ENCODE measurements at regions not wholly inside any gene's neighbourhood (a gene's known extent, or its start where the extent isn't known, plus 50 kb on each side); places are given as distances from the start of the nearest gene placed in this dataset.

GRCh38 chr2:63658176-63658968 is 69.6 kb downstream of the MDH1 start:
- no peak overlapping the region for H3K27ac Mint-ChIP-seq
- H3K4me1 Mint-ChIP-seq, result no peaks in the 10 kb centered on the region
- H3K9me3 Mint-ChIP-seq, result no peaks in the 10 kb centered on the region
- CTCF ChIA-PET, result interaction anchor here (0.9 kb wide), 1 partner anchor 35 kb away, joined by 3 read pairs; no protein-coding TSS in a partner anchor
- POLR2A ChIA-PET, result no interaction called here
- no peak overlapping the region for H3K4me3 Mint-ChIP-seq
- no peaks in the 10 kb centered on the region for H3K36me3 Mint-ChIP-seq (ENCODE audit: low read depth)
- H3K27me3 Mint-ChIP-seq, result peaks cover 9% of the 10 kb centered on the region
- DNase-seq, result no peak

DNA sequence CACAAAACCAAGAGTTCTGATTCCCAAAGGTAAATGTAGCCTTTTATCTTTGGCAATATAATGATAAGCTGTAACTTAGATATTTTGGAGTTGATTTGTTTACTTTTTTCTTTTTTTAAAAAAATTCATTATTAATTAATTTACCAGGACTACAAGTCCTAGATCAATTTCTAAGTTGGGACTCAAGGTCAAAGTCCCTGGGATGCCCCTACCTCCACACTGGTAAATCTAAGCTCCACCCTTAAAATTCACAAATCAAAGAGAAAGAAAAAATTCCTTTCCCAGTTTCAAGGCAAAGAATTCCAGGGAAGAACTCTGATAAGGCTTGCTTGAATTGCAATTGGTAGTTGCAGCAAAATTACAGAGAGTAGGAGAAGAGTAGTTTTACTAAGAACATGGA is 71.3 kb downstream of the MDH1 start:
- Mint-ChIP-seq H3K4me3 (no peak overlapping the region), H3K4me1 (no peaks in the 10 kb centered on the region), H3K9me3 (no peaks in the 10 kb centered on the region), H3K27ac (no peak overlapping the region), H3K36me3 (ENCODE audit: low read depth) (no peaks in the 10 kb centered on the region), H3K27me3 (peaks cover 10% of the 10 kb centered on the region)
- no peak for DNase-seq
- ChIA-PET POLR2A (no interaction called here), CTCF (interaction anchor here (1.2 kb wide), 1 partner anchor 14 kb away, joined by 4 read pairs; no protein-coding TSS in a partner anchor)

DNA sequence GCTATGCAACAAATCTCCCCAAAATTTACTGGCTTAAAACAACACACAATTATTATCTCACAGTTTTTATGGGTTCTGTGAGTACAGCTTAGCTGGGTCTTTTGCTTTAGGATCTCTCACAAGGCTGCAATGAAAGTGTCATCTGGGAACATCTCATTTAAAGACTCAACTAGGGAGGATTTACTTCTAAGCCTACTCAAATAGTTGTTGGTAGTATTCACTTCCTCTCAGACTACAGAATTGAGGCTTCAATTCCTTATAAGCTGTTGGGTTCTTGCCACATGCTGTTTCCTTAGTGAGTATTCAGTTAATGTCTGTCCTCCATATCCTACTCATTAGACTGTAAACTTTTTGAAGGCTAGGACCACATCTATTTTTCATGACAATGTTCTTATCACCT is 72.3 kb downstream of the MDH1 start:
- ChIA-PET CTCF (interaction anchor here (0.5 to 1.5 kb wide), 2 partner anchors 15 to 1355 kb away, joined by 3 read pairs; no protein-coding TSS in a partner anchor), POLR2A (no interaction called here)
- Mint-ChIP-seq H3K27ac (no peak overlapping the region), H3K36me3 (ENCODE audit: low read depth) (no peaks in the 10 kb centered on the region), H3K4me1 (no peaks in the 10 kb centered on the region), H3K27me3 (peaks cover 15% of the 10 kb centered on the region), H3K4me3 (no peak overlapping the region), H3K9me3 (no peaks in the 10 kb centered on the region)
- DNase-seq, result no peak

GRCh38 chr2:63662028-63662804 is 73.5 kb downstream of the MDH1 start:
- CTCF ChIA-PET, result interaction anchor here (1.2 to 1.5 kb wide), 2 partner anchors 14 to 489 kb away, joined by 3 to 5 read pairs; no protein-coding TSS in a partner anchor

GRCh38 chr2:63663013-63663864 is 74.5 kb downstream of the MDH1 start:
- Mint-ChIP-seq H3K4me3 (no peak overlapping the region), H3K9me3 (no peaks in the 10 kb centered on the region), H3K4me1 (no peaks in the 10 kb centered on the region), H3K27me3 (peaks cover 18% of the 10 kb centered on the region), H3K36me3 (ENCODE audit: low read depth) (no peaks in the 10 kb centered on the region), H3K27ac (no peak overlapping the region)
- ChIA-PET CTCF (no interaction called here), POLR2A (no interaction called here)
- DNase-seq, result no peak

More at GRCh38 chr2:63662028-63662804, 73.5 kb downstream of the MDH1 start:
- H3K27me3 Mint-ChIP-seq, result peaks cover 15% of the 10 kb centered on the region
- no peak overlapping the region for H3K4me3 Mint-ChIP-seq
- DNase-seq, result no peak
- H3K4me1 Mint-ChIP-seq, result no peaks in the 10 kb centered on the region
- POLR2A ChIA-PET, result no interaction called here
- H3K36me3 Mint-ChIP-seq (ENCODE audit: low read depth), result no peaks in the 10 kb centered on the region
- H3K9me3 Mint-ChIP-seq, result no peaks in the 10 kb centered on the region
- no peak overlapping the region for H3K27ac Mint-ChIP-seq

GRCh38 chr2:63665091-63665490 is 76.3 kb downstream of the MDH1 start:
- no peak for DNase-seq
- ChIA-PET POLR2A (no interaction called here), CTCF (no interaction called here)
- no peaks in the 10 kb centered on the region for H3K9me3 Mint-ChIP-seq
- no peak overlapping the region for H3K4me3 Mint-ChIP-seq
- H3K27me3 Mint-ChIP-seq, result peaks cover 20% of the 10 kb centered on the region
- no peaks in the 10 kb centered on the region for H3K36me3 Mint-ChIP-seq (ENCODE audit: low read depth)
- no peak overlapping the region for H3K27ac Mint-ChIP-seq
- no peaks in the 10 kb centered on the region for H3K4me1 Mint-ChIP-seq

DNA sequence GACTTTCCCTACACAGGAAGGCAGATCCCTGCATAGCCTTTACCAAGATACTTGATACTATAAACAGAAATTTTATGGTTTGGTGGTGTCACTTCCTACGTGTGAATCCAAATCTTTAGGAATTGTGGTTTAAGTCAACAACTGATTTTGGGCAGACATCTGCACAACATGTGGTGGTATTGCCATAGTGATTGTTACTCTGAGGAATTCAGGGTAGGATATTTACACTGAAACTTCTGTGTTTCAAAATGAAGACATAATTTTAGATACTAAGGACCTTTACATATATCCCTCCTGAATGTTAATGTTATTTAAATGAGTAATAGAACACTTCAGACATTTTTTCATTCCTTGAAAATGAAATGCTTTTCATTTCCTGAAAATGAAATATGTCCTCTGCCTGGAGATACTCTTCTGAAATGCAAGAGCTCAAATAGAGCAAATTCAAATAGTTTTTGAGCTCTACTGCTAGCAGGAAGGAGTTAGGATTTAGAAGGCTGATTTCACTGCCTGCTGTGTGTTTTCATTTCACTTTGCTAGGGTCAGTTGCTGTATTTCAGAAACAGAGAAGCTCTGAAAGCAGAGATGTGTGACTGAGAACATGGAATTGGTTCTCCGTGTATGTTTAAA is 77.2 kb downstream of the MDH1 start:
- no peaks in the 10 kb centered on the region for H3K36me3 Mint-ChIP-seq (ENCODE audit: low read depth)
- ChIA-PET CTCF (no interaction called here), POLR2A (no interaction called here)
- H3K9me3 Mint-ChIP-seq, result no peaks in the 10 kb centered on the region
- H3K4me1 Mint-ChIP-seq, result no peaks in the 10 kb centered on the region
- H3K4me3 Mint-ChIP-seq, result no peak overlapping the region
- no peak overlapping the region for H3K27ac Mint-ChIP-seq
- DNase-seq, result no peak
- H3K27me3 Mint-ChIP-seq, result peaks cover 20% of the 10 kb centered on the region

DNA sequence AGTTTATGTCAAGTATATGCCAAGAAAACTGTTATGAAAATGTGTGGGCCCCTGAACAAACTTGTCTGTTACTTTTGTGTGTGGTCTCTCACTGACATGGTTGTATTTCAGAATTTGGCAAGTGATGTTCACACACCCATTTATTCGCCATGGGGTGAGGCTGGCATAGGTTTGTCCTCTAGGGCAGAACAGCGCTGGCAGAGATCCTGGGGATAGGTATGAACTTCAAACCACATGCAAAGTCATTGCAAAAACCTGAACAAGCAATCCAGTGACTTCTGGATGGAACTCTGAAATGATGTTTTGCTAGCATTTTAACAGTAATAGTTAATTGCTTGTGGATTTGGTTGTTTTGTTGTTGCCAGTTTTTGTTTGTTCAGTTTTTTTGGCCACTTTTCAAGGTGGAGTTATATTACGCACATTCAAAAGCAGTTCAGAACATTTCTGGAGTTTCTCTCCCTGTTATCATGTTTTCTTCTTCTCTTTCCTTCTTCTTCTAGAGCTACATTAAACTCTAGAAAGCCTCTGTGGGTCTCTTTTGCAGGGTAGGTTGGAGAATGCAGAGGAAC is 78.5 kb downstream of the MDH1 start:
- ChIA-PET CTCF (no interaction called here), POLR2A (no interaction called here)
- H3K4me3 Mint-ChIP-seq, result no peak overlapping the region
- peaks cover 16% of the 10 kb centered on the region for H3K27me3 Mint-ChIP-seq
- no peaks in the 10 kb centered on the region for H3K36me3 Mint-ChIP-seq (ENCODE audit: low read depth)
- no peak for DNase-seq
- H3K4me1 Mint-ChIP-seq, result no peaks in the 10 kb centered on the region
- H3K27ac Mint-ChIP-seq, result no peak overlapping the region
- H3K9me3 Mint-ChIP-seq, result no peaks in the 10 kb centered on the region

- Mint-ChIP-seq H3K4me1 (no peaks in the 10 kb centered on the region), H3K4me3 (no peak overlapping the region), H3K27ac (no peak overlapping the region), H3K9me3 (no peaks in the 10 kb centered on the region), H3K36me3 (ENCODE audit: low read depth) (no peaks in the 10 kb centered on the region), H3K27me3 (peaks cover 15% of the 10 kb centered on the region)
- ChIA-PET CTCF (no interaction called here), POLR2A (no interaction called here)
- no peak for DNase-seq
Measured at GRCh38 chr2:63668000-63668399, 79.2 kb downstream of the MDH1 start.

- DNase-seq, result no peak
- peaks cover 12% of the 10 kb centered on the region for H3K27me3 Mint-ChIP-seq
- H3K4me3 Mint-ChIP-seq, result no peak overlapping the region
- ChIA-PET POLR2A (no interaction called here), CTCF (no interaction called here)
- no peaks in the 10 kb centered on the region for H3K4me1 Mint-ChIP-seq
- H3K9me3 Mint-ChIP-seq, result no peaks in the 10 kb centered on the region
- no peaks in the 10 kb centered on the region for H3K36me3 Mint-ChIP-seq (ENCODE audit: low read depth)
- no peak overlapping the region for H3K27ac Mint-ChIP-seq
Measured at GRCh38 chr2:63668466-63668865, 79.7 kb downstream of the MDH1 start.

DNA sequence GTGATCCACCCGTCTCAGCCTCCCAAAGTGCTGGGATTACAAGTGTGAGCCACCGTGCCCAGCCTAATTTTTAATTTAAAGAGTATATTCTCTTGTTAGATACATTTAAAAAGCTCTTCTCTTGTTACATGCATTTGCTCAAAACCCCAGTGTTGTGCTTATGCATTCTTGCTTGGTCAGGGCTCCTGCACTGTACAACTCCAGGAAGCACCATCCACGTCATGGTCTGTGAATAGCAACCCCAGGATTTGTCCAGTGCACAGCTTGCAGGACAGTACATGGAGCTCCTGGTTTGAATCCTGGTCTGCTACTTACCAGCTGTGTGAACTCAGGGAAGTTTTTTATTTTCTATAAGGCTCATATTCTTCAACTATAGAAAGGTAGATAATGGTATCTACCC is 80.8 kb downstream of the MDH1 start:
- Mint-ChIP-seq H3K9me3 (no peaks in the 10 kb centered on the region), H3K4me3 (no peak overlapping the region), H3K4me1 (no peaks in the 10 kb centered on the region), H3K27me3 (peaks cover 11% of the 10 kb centered on the region), H3K27ac (no peak overlapping the region), H3K36me3 (ENCODE audit: low read depth) (no peaks in the 10 kb centered on the region)
- DNase-seq, result no peak
- ChIA-PET POLR2A (no interaction called here), CTCF (interaction anchor here (1.2 kb wide), 1 partner anchor 116 kb away, joined by 4 read pairs; no protein-coding TSS in a partner anchor)

GRCh38 chr2:63673865-63674533 is 85.2 kb downstream of the MDH1 start:
- H3K36me3 Mint-ChIP-seq (ENCODE audit: low read depth), result no peaks in the 10 kb centered on the region
- H3K27me3 Mint-ChIP-seq, result peaks cover under 1% of the 10 kb centered on the region
- H3K4me1 Mint-ChIP-seq, result peaks cover 11% of the 10 kb centered on the region
- no peak overlapping the region for H3K27ac Mint-ChIP-seq
- no peak overlapping the region for H3K4me3 Mint-ChIP-seq
- H3K9me3 Mint-ChIP-seq, result no peaks in the 10 kb centered on the region
- DNase-seq, result no peak
- POLR2A ChIA-PET, result no interaction called here
- CTCF ChIA-PET, result interaction anchor here (1.5 kb wide), 1 partner anchor 14 kb away, joined by 4 read pairs; no protein-coding TSS in a partner anchor
